C4-2B (cell line): ENCODE measurements at regions not wholly inside any gene's neighbourhood (a gene's known extent, or its start where the extent isn't known, plus 50 kb on each side); places are given as distances from the start of the nearest gene placed in this dataset.
"Not testable (repeated sequence)": the region's sequence is repeated elsewhere in the genome, so short reads cannot be mapped to it uniquely, and the experiment has no call there.

ENCODE experiments used
- ZFX ChIP-seq: fragments of 450-650 bp; IDR thresholded peaks from 2 replicates; pipeline ENCODE4 v1.6.1; 2017
- TF ChIP-seq, protein P1 (sequence below): fragments of 450-650 bp; conservative IDR thresholded peaks from 2 replicates; pipeline ENCODE4 v1.5.1; 2017; ENCODE audit warnings: mild to moderate bottlenecking

DNA sequence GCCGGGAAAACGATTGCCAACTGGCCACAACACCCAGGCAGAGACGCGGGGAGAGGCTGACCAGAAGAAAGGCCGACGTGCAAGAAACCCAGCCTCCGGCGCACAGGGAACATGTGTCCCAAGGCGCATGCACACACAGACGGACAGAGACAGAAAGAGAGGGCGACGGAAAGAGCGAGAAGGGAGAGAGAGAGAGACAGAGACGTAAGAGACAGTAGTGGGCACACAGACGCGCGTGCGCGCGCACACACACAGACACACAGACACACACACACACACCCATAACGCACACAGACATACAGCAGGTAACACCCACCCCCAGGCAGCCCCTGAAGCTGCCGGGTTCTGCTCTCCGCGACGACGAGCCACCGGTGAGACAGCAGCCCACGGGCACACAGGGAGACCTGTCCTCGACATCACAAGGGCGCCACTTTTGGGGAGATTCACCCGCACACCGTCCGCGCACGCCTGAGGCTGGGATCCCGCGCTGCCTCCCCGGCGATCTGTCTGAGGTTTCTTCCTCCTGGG lies 1581.8 kb downstream of the FOXD4L5 start:
- TF ChIP-seq, protein P1, sequence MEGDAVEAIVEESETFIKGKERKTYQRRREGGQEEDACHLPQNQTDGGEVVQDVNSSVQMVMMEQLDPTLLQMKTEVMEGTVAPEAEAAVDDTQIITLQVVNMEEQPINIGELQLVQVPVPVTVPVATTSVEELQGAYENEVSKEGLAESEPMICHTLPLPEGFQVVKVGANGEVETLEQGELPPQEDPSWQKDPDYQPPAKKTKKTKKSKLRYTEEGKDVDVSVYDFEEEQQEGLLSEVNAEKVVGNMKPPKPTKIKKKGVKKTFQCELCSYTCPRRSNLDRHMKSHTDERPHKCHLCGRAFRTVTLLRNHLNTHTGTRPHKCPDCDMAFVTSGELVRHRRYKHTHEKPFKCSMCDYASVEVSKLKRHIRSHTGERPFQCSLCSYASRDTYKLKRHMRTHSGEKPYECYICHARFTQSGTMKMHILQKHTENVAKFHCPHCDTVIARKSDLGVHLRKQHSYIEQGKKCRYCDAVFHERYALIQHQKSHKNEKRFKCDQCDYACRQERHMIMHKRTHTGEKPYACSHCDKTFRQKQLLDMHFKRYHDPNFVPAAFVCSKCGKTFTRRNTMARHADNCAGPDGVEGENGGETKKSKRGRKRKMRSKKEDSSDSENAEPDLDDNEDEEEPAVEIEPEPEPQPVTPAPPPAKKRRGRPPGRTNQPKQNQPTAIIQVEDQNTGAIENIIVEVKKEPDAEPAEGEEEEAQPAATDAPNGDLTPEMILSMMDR = not testable (repeated sequence)
- not testable (repeated sequence) for TF ChIP-seq ZFX
